B cell (primary cell): ENCODE measurements at regions not wholly inside any gene's neighbourhood (a gene's known extent, or its start where the extent isn't known, plus 50 kb on each side); places are given as distances from the start of the nearest gene placed in this dataset.

Experiments
- ATAC-seq: fragments of 200-7000 bp; cut with Tn5 transposase; one replicate; pipeline ENCODE4 v1.10.0; 2021; ENCODE audit warnings: low read depth, mild to moderate bottlenecking, moderate number of reproducible peaks, moderate library complexity
- CTCF ChIA-PET: fragments of 350-600 bp; sonication (Branson Sonifier 250); formaldehyde crosslinking; loops from one replicate; lab custom pipeline; 2021; ENCODE audit warnings: antibody characterized with exemption, inconsistent platforms; lab: Charles Lee
- POLR2A ChIA-PET: fragments of 350-600 bp; sonication (Branson Sonifier 250); formaldehyde crosslinking; loops from one replicate; lab custom pipeline; 2021; ENCODE audit warnings: antibody characterized with exemption; lab: Charles Lee
- DNase-seq: peaks from one replicate; pipeline ENCODE4 v3.0.0; 2013
- H2AFZ ChIP-seq: 2 replicates; pipeline ENCODE4 v1.6.1; 2012; ENCODE audit warnings: mild to moderate bottlenecking, low read depth, low read length; ENCODE audit not compliant: insufficient read depth, poor library complexity, severe bottlenecking
- H3K27ac ChIP-seq, 2 donors: 1 replicate in 1 of 2; 2 replicates in 1 of 2; pipeline ENCODE4 v1.5.1; 2012 to 2013; ENCODE audit warnings: low read length in 2 of 2, mild to moderate bottlenecking in 2 of 2, moderate library complexity in 1 of 2
- H3K27me3 ChIP-seq, 4 experiments: fragments of 200-600 bp in 1 of 4; sonication (generic) in 1 of 4; replicated peaks in 1 of 4; 1 replicate in 2 of 4; 2 replicates in 2 of 4; pipeline versions ENCODE4 v1.6.1 to v1.7.0; 2013 to 2016; ENCODE audit warnings: low read length in 3 of 4, mild to moderate bottlenecking in 2 of 4, mixed read lengths in 1 of 4, moderate library complexity in 1 of 4; ENCODE audit not compliant: insufficient read depth in 4 of 4, control insufficient read depth in 3 of 4; ENCODE audit errors: control extremely low read depth in 1 of 4
- H3K36me3 ChIP-seq, 2 experiments: replicated peaks in 1 of 2; 1 replicate in 1 of 2; 2 replicates in 1 of 2; pipeline versions ENCODE4 v1.6.1 to v1.7.1; 2013; ENCODE audit warnings: low read length in 1 of 2; ENCODE audit not compliant: insufficient read depth in 2 of 2, control insufficient read depth in 1 of 2; ENCODE audit errors: control extremely low read depth in 1 of 2, extremely low read depth in 1 of 2
- H3K4me1 ChIP-seq, 2 donors: fragments of 200-600 bp in 1 of 2; sonication (generic) in 1 of 2; 1 replicate in 1 of 2; 2 replicates in 1 of 2; pipeline versions ENCODE4 v1.5.1 to v1.6.1; 2013 to 2017; ENCODE audit warnings: low read length in 2 of 2; ENCODE audit not compliant: control insufficient read depth in 2 of 2, insufficient read depth in 2 of 2
- H3K4me2 ChIP-seq: replicated peaks from 2 replicates; pipeline ENCODE3; 2012; ENCODE audit warnings: mild to moderate bottlenecking, low read depth, low read length; ENCODE audit not compliant: poor library complexity, severe bottlenecking
- H3K4me3 ChIP-seq, 5 experiments: fragments of 200-600 bp in 1 of 5; sonication (generic) in 1 of 5; 1 replicate in 3 of 5; 2 replicates in 2 of 5; pipeline versions ENCODE4 v1.5.1 to v1.7.0; 2011 to 2016; ENCODE audit warnings: low read length in 4 of 5, mild to moderate bottlenecking in 4 of 5, low read depth in 2 of 5, control low read depth in 1 of 5, moderate library complexity in 1 of 5; ENCODE audit not compliant: insufficient read depth in 1 of 5; ENCODE audit errors: control extremely low read depth in 1 of 5, extremely low read depth in 1 of 5
- H3K79me2 ChIP-seq: fragments of 200-600 bp; sonication (generic); one replicate; pipeline ENCODE4 v1.6.0; 2016; ENCODE audit warnings: low read length; ENCODE audit not compliant: control insufficient read depth, insufficient read depth
- H3K9ac ChIP-seq: fragments of 200-600 bp; sonication (generic); 2 replicates; pipeline ENCODE4 v1.6.1; 2017; ENCODE audit warnings: mild to moderate bottlenecking, low read length, moderate library complexity
- H3K9me3 ChIP-seq, 3 donors: one replicate each; pipeline versions ENCODE4 v1.6.1 to v1.7.1; 2013; ENCODE audit warnings: low read length in 2 of 3; ENCODE audit not compliant: control insufficient read depth in 2 of 3, insufficient read depth in 1 of 3; ENCODE audit errors: control extremely low read depth in 1 of 3
- H4K20me1 ChIP-seq: 2 replicates; pipeline ENCODE4 v1.6.0; 2012; ENCODE audit warnings: mild to moderate bottlenecking, low read length; ENCODE audit not compliant: insufficient read depth, control insufficient read depth, poor library complexity, severe bottlenecking
- H3K27ac Mint-ChIP-seq: one replicate; pipeline ENCODE4 v1.8.0; 2021; ENCODE audit warnings: mixed read lengths
- H3K27me3 Mint-ChIP-seq: one replicate; pipeline ENCODE4 v1.8.0; 2021; ENCODE audit warnings: mixed read lengths
- H3K4me1 Mint-ChIP-seq: one replicate; pipeline ENCODE4 v1.8.0; 2021; ENCODE audit warnings: mixed read lengths
- H3K4me3 Mint-ChIP-seq: one replicate; pipeline ENCODE4 v1.8.0; 2021; ENCODE audit warnings: mixed read lengths
- H3K9me3 Mint-ChIP-seq: one replicate; pipeline ENCODE4 v1.8.0; 2022; ENCODE audit warnings: mixed read lengths; ENCODE audit not compliant: insufficient read depth
- EZH2 ChIP-seq: IDR thresholded peaks from 2 replicates; pipeline ENCODE4 v1.6.1; 2012; ENCODE audit warnings: borderline replicate concordance, low read depth, mild to moderate bottlenecking, moderate library complexity, low read length; ENCODE audit not compliant: insufficient read depth, poor library complexity, severe bottlenecking
- WGBS: methylation state at CpG from one replicate; pipeline ENCODE4 v1.1.5; 2013; ENCODE audit warnings: missing lambda C conversion rate; ENCODE audit not compliant: insufficient coverage; 5-methylcytosine and 5-hydroxymethylcytosine counted together
- intact Hi-C: fragments of 100-400 bp; cut with micrococcal nuclease; formaldehyde crosslinking; loops from one replicate; pipeline ENCODE4 v1.10.0; 2022
- TF ChIP-seq, protein P1 (sequence below): fragments of 200-600 bp; IDR thresholded peaks from one replicate; pipeline ENCODE4 v1.8.0; 2022; ENCODE audit warnings: antibody characterized with exemption, mild to moderate bottlenecking

DNA sequence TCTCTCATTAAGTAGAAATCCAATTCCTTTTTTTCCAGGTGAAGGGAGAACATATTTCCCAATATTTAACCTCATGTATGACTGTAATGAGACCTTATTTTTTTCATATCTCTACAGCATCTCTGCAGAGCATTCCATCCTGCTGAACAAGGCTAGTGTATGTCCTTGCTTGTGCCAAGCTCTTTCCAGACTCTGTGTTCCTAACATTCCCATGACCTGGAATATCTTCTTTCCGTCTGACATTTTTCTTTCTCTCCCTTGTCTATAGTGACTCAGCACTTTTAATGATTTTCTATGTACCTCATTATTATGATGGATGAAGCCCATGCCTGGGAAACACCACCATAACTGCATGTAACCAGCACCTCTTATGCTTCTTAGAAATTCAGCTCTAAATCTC lies 278.3 kb upstream of the NRIP1 start:
- no peak overlapping the region for H2AFZ ChIP-seq
- H4K20me1 ChIP-seq = no peaks in the 10 kb centered on the region
- Mint-ChIP-seq H3K27me3 (peaks cover 17% of the 10 kb centered on the region), H3K4me3 (no peak overlapping the region), H3K4me1 (peaks cover 2% of the 10 kb centered on the region), H3K9me3 (no peaks in the 10 kb centered on the region), H3K27ac (no peak overlapping the region)
- DNase-seq (no peak), ATAC-seq (no peak)
- intact Hi-C loops = no loop called here
- no peaks in the 10 kb centered on the region for H3K9me3 ChIP-seq
- no peak overlapping the region for H3K4me2 ChIP-seq
- H3K4me1 ChIP-seq = no peaks in the 10 kb centered on the region
- ChIA-PET POLR2A (no interaction called here), CTCF (no interaction called here)
- H3K4me3 ChIP-seq = no peak overlapping the region
- H3K27me3 ChIP-seq = no peaks in the 10 kb centered on the region
- H3K9ac ChIP-seq = no peak overlapping the region
- H3K36me3 ChIP-seq = no peaks in the 10 kb centered on the region
- H3K79me2 ChIP-seq = no peaks in the 10 kb centered on the region
- TF ChIP-seq, protein P1, sequence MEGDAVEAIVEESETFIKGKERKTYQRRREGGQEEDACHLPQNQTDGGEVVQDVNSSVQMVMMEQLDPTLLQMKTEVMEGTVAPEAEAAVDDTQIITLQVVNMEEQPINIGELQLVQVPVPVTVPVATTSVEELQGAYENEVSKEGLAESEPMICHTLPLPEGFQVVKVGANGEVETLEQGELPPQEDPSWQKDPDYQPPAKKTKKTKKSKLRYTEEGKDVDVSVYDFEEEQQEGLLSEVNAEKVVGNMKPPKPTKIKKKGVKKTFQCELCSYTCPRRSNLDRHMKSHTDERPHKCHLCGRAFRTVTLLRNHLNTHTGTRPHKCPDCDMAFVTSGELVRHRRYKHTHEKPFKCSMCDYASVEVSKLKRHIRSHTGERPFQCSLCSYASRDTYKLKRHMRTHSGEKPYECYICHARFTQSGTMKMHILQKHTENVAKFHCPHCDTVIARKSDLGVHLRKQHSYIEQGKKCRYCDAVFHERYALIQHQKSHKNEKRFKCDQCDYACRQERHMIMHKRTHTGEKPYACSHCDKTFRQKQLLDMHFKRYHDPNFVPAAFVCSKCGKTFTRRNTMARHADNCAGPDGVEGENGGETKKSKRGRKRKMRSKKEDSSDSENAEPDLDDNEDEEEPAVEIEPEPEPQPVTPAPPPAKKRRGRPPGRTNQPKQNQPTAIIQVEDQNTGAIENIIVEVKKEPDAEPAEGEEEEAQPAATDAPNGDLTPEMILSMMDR = no peak
- TF ChIP-seq EZH2 = no peak
- WGBS = no CpG with 5 or more reads among the region's 1 CpG
- H3K27ac ChIP-seq = no peak overlapping the region

DNA sequence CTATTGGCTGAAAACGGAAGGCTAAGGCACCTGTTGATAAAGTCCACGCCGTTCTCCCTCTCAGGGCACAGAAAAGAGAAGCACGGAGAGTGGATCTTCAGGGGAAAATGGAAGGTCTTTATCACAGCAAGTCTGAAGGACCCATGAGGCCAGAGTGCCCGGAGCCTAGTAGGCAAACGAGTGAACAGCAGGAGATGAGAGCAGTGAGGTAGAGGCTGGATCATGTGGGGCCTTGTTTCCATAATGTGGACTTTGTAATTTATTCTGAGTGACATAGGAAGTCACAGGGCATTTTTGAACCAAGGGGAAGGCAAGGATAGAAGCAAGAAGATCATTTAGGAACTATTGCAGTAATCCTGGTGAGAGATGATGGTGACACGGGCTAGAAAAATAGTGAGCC lies 287.2 kb upstream of the NRIP1 start:
- Histone ChIP-seq H3K9ac (no peak overlapping the region), H3K4me2 (no peak overlapping the region), H3K36me3 (no peaks in the 10 kb centered on the region), H3K4me1 (peaks cover 0 to 5% of the 10 kb centered on the region in 2 donors), H3K27ac (no peak overlapping the region), H3K9me3 (no peaks in the 10 kb centered on the region), H2AFZ (no peak overlapping the region), H3K4me3 (no peak overlapping the region), H4K20me1 (no peaks in the 10 kb centered on the region), H3K79me2 (no peaks in the 10 kb centered on the region), H3K27me3 (no peaks in the 10 kb centered on the region)
- peaks cover 6% of the 10 kb centered on the region for H3K4me1 Mint-ChIP-seq
- H3K27me3 Mint-ChIP-seq = peaks cover under 1% of the 10 kb centered on the region
- ChIA-PET CTCF (no interaction called here), POLR2A (no interaction called here)
- ATAC-seq = no peak
- intact Hi-C loops = no loop called here
- no peaks in the 10 kb centered on the region for H3K9me3 Mint-ChIP-seq
- H3K4me3 Mint-ChIP-seq = no peak overlapping the region
- DNase-seq = no peak
- no peak for TF ChIP-seq EZH2
- TF ChIP-seq, protein P1 = no peak
- WGBS = 96% methylated on average over 7 of the region's 7 CpGs
- H3K27ac Mint-ChIP-seq = no peak overlapping the region
